Astrocyte (in vitro differentiated cells and primary cell): ENCODE measurements at regions not wholly inside any gene's neighbourhood (a gene's known extent, or its start where the extent isn't known, plus 50 kb on each side); places are given as distances from the start of the nearest gene placed in this dataset.
"Not testable (repeated sequence)": the region's sequence is repeated elsewhere in the genome, so short reads cannot be mapped to it uniquely, and the experiment has no call there.

Source experiments
- DNase-seq: peaks from one replicate; pipeline ENCODE4 v3.0.0-alpha.2; 2010; ENCODE audit warnings: low read depth
- FAIRE-seq: peaks from 2 replicates; lab custom pipeline; 2011; peaks lifted over from hg19 to GRCh38; lab: Jason Lieb, UNC
- H2AFZ ChIP-seq: 2 replicates; pipeline ENCODE4 v1.6.0; 2012; ENCODE audit warnings: low read depth, low read length, inconsistent platforms
- H3K27ac ChIP-seq: 2 replicates; pipeline ENCODE4 v1.5.1; 2011; ENCODE audit warnings: low read depth, low read length, inconsistent platforms
- H3K27me3 ChIP-seq: 2 replicates; pipeline ENCODE4 v1.6.0; 2011; ENCODE audit warnings: low read length, inconsistent platforms; ENCODE audit not compliant: insufficient read depth
- H3K36me3 ChIP-seq: 2 replicates; pipeline ENCODE4 v1.5.1; 2011; ENCODE audit warnings: low read length, inconsistent platforms; ENCODE audit not compliant: insufficient read depth
- H3K4me1 ChIP-seq: 2 replicates; pipeline ENCODE4 v1.5.1; 2011; ENCODE audit warnings: low read length, inconsistent platforms; ENCODE audit not compliant: insufficient read depth
- H3K4me2 ChIP-seq: 2 replicates; pipeline ENCODE4 v1.6.0; 2012; ENCODE audit warnings: low read length, inconsistent platforms
- H3K4me3 ChIP-seq: 2 replicates; pipeline ENCODE4 v1.5.1; 2011; ENCODE audit warnings: low read depth, mild to moderate bottlenecking, low read length, inconsistent platforms; ENCODE audit not compliant: insufficient read depth
- H3K79me2 ChIP-seq: 2 replicates; pipeline ENCODE4 v1.6.0; 2012; ENCODE audit warnings: mild to moderate bottlenecking, low read length, inconsistent platforms; ENCODE audit not compliant: insufficient read depth
- H3K9ac ChIP-seq: 2 replicates; pipeline ENCODE4 v1.6.0; 2012; ENCODE audit warnings: mild to moderate bottlenecking, low read length, inconsistent platforms
- H3K9me3 ChIP-seq: 2 replicates; pipeline ENCODE4 v1.5.1; 2012; ENCODE audit warnings: low read depth, mild to moderate bottlenecking, low read length, inconsistent platforms; ENCODE audit not compliant: insufficient read depth
- H4K20me1 ChIP-seq: 2 replicates; pipeline ENCODE4 v1.6.0; 2012; ENCODE audit warnings: low read length, inconsistent platforms; ENCODE audit not compliant: insufficient read depth
- H3K27ac Mint-ChIP-seq: one replicate; pipeline ENCODE4 v1.8.0; 2021; ENCODE audit warnings: mild to moderate bottlenecking, mixed read lengths; ENCODE audit not compliant: unreplicated experiment
- H3K27me3 Mint-ChIP-seq: one replicate; pipeline ENCODE4 v1.8.0; 2021; ENCODE audit warnings: low read depth, mixed read lengths; ENCODE audit not compliant: unreplicated experiment
- H3K36me3 Mint-ChIP-seq: one replicate; pipeline ENCODE4 v1.8.0; 2021; ENCODE audit warnings: low read depth, mixed read lengths; ENCODE audit not compliant: unreplicated experiment
- H3K4me1 Mint-ChIP-seq: one replicate; pipeline ENCODE4 v1.8.0; 2021; ENCODE audit warnings: low read depth, mixed read lengths; ENCODE audit not compliant: unreplicated experiment
- H3K4me3 Mint-ChIP-seq: one replicate; pipeline ENCODE4 v1.8.0; 2021; ENCODE audit warnings: mild to moderate bottlenecking, moderate library complexity, mixed read lengths; ENCODE audit not compliant: unreplicated experiment
- H3K9me3 Mint-ChIP-seq: one replicate; pipeline ENCODE4 v1.8.0; 2021; ENCODE audit warnings: mild to moderate bottlenecking, mixed read lengths; ENCODE audit not compliant: unreplicated experiment
- EZH2 ChIP-seq: IDR thresholded peaks from 2 replicates; pipeline ENCODE4 v1.6.1; 2012; ENCODE audit warnings: mild to moderate bottlenecking, low read length, inconsistent platforms; ENCODE audit not compliant: insufficient read depth
- TF ChIP-seq, protein P1 (sequence below): IDR thresholded peaks from 2 replicates; pipeline ENCODE4 v1.5.1; 2011; ENCODE audit warnings: low read depth, mild to moderate bottlenecking, inconsistent platforms, low read length, moderate library complexity; ENCODE audit not compliant: insufficient read depth

DNA sequence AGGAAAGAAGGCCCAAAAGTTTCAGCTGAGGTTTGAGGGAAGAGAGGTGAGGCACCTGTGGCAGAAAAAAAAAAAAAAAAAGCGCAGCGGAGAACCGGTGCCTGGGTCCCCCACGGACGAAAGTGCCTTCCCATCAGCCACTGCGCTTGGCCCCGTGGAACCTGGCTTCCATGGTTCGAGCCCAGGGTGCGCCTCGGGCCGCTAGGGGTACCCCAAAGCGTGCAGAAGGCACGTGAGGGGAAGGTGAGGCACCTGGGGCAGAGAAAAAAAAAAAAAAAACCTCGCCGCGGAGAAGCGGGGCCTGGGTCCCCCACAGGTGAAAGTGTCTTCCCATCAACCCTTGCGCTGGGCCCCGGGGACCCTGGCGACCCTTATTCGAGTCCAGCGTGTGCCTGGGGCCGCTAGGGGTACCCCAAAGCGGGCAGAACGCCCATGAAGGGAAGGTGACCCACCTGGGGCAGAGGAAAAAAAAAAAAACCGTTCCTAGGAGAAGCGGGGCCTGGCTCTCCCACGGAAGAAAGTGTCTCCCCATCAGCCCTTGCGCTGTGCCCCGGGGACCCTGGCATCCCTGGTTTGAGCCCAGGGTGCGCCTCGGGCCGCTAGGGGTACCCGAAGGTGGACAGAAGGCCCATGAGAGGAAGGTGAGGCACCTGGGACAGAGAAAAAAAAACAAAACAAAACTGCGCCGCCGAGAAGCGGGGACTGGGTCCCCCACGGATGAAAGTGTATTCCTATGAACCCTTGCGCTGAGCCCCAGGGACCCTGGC, 228.6 kb downstream of the CCDC74A start:
- FAIRE-seq = no peak
- H3K27me3 Mint-ChIP-seq = no peaks in the 10 kb centered on the region

DNA sequence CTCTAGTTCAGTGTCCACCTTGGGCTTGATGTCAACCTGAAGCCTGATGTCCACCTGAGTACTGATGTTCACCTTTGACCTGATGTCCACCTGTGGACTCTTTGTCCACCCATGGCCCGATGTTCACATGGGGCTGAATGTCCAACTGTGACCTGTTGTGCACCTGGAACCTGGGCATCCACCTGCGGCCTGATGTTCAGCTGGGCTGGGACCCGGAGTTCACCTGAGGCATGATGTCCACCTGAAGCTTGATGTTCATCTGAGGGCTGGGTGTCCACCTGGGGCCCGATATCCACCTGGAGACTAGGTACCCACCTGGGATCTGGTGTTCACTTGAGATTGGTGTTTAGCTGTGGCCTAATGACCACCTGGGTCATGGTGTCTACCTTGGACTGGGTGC, 231.3 kb downstream of the CCDC74A start:
- FAIRE-seq, H3K9me3 Mint-ChIP-seq, H3K4me3 ChIP-seq, H4K20me1 ChIP-seq, H3K4me3 Mint-ChIP-seq, H3K9me3 ChIP-seq, H3K79me2 ChIP-seq, H3K27ac Mint-ChIP-seq, H3K27me3 Mint-ChIP-seq, DNase-seq, H2AFZ ChIP-seq, H3K9ac ChIP-seq, H3K27me3 ChIP-seq, H3K36me3 ChIP-seq, H3K4me2 ChIP-seq, H3K4me1 ChIP-seq, H3K4me1 Mint-ChIP-seq, H3K27ac ChIP-seq: not testable (repeated sequence)
- peaks cover 20% of the 10 kb centered on the region for H3K36me3 Mint-ChIP-seq

More for the DNA sequence above, 228.6 kb downstream of the CCDC74A start:
- no peak for DNase-seq
- no peaks in the 10 kb centered on the region for H3K79me2 ChIP-seq
- H3K4me2 ChIP-seq = no peak overlapping the region
- TF ChIP-seq, protein P1, sequence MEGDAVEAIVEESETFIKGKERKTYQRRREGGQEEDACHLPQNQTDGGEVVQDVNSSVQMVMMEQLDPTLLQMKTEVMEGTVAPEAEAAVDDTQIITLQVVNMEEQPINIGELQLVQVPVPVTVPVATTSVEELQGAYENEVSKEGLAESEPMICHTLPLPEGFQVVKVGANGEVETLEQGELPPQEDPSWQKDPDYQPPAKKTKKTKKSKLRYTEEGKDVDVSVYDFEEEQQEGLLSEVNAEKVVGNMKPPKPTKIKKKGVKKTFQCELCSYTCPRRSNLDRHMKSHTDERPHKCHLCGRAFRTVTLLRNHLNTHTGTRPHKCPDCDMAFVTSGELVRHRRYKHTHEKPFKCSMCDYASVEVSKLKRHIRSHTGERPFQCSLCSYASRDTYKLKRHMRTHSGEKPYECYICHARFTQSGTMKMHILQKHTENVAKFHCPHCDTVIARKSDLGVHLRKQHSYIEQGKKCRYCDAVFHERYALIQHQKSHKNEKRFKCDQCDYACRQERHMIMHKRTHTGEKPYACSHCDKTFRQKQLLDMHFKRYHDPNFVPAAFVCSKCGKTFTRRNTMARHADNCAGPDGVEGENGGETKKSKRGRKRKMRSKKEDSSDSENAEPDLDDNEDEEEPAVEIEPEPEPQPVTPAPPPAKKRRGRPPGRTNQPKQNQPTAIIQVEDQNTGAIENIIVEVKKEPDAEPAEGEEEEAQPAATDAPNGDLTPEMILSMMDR = no peak
- no peak for TF ChIP-seq EZH2
- H4K20me1 ChIP-seq = no peaks in the 10 kb centered on the region
- H3K4me3 ChIP-seq = no peak overlapping the region
- H3K4me3 Mint-ChIP-seq = no peak overlapping the region
- no peaks in the 10 kb centered on the region for H3K4me1 ChIP-seq
- no peaks in the 10 kb centered on the region for H3K4me1 Mint-ChIP-seq
- no peaks in the 10 kb centered on the region for H3K36me3 ChIP-seq
- no peak overlapping the region for H2AFZ ChIP-seq
- H3K27ac Mint-ChIP-seq = no peak overlapping the region
- no peak overlapping the region for H3K9ac ChIP-seq
- H3K9me3 ChIP-seq = no peaks in the 10 kb centered on the region
- no peak overlapping the region for H3K27ac ChIP-seq
- H3K27me3 ChIP-seq = no peaks in the 10 kb centered on the region
- H3K9me3 Mint-ChIP-seq = peaks cover 7% of the 10 kb centered on the region
- H3K36me3 Mint-ChIP-seq = peaks cover 26% of the 10 kb centered on the region

DNA sequence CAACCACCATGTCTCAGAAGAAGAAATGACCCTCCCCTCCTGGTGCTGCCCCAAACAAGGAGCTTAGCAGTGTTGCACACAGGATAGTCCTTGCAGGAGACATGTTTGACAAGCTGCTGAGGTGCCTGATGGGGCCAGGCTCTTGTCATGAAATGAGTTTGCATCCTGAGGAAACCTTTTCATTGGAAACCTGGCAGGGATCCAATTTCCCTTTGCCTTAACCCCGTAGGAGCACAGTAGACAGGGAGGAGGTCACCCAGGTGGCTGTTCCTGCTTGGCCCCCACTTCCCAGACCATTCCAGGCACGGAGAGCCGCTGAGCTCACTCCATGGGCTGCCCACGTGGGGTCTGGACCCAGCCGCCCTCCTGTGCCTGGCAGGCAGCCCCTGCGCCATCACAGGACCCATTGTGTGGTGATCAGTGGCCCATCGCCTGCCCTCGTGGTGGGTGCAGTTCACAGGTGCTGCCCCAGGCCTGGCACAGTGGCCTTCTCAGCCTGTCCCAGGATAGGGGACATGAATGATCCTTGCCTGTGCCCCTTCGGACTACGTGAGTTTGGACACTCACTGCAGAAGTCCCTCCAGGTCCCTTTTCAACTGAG, 247.4 kb downstream of the CCDC74A start:
- not testable (repeated sequence) for H3K27ac ChIP-seq, H3K36me3 Mint-ChIP-seq, H3K36me3 ChIP-seq, H3K27me3 Mint-ChIP-seq, H2AFZ ChIP-seq, H3K79me2 ChIP-seq, DNase-seq, H3K4me2 ChIP-seq, H3K9ac ChIP-seq, H3K4me1 Mint-ChIP-seq, H3K4me1 ChIP-seq, H3K27ac Mint-ChIP-seq, H3K27me3 ChIP-seq, H4K20me1 ChIP-seq, H3K4me3 ChIP-seq, FAIRE-seq, H3K9me3 ChIP-seq, H3K4me3 Mint-ChIP-seq, H3K9me3 Mint-ChIP-seq

DNA sequence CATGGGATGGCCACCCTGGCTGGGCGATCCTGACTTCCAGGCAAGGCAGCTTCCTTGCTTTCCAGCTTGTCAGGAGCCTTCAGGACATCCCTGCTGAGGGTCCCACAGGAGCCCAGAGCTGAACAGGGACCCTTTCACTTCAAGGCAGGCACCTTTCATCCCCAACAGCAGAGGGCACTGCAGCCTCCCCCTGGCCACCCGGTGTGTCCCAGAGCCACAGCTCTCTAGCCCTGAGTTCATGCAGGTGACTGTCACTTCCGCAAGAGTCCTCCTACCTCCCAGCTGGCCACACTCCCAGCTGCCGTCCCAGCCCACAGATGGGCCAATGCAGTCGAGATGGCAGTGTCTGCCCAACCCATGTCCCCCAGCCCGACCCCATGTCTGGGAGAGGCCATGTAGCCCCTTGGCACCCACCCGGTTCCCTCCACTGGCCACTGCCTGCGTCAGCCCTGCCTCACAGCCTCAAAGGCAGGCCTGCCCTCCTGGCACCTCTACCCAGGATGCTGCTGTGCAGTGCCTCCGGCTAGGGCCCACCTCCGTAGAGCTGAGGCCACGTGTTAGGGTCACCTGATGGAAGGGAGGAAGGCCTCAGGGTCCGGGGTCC, 248.3 kb downstream of the CCDC74A start:
- not testable (repeated sequence) for DNase-seq, H3K36me3 ChIP-seq, H3K27ac Mint-ChIP-seq, H3K4me2 ChIP-seq, H3K36me3 Mint-ChIP-seq, H3K4me1 Mint-ChIP-seq, H3K27me3 ChIP-seq, H3K79me2 ChIP-seq, H3K9ac ChIP-seq, H3K27me3 Mint-ChIP-seq, H3K27ac ChIP-seq, H3K9me3 Mint-ChIP-seq, H2AFZ ChIP-seq, H3K4me3 Mint-ChIP-seq, H3K4me1 ChIP-seq, H3K4me3 ChIP-seq, FAIRE-seq, H4K20me1 ChIP-seq, H3K9me3 ChIP-seq

DNA sequence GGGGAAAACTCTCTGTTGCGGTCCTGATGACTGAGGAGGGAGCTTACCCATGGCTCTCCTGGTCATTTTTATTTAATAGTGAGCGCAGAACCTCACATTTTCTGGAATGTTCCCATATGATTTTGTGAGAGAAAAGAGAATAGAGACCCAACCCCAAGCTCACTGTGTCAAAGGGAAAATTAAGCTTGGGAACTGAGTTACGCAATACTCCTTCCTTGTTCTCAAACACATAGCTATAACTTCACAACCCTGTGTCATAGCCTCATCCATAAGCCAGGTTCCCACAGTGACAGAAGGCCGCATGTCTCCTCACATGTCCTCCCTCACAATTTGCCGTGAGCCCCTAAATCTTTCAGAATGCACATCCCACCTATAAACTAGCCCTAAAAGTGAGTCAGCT, 252.8 kb downstream of the CCDC74A start:
- H3K9ac ChIP-seq, H2AFZ ChIP-seq, H3K36me3 Mint-ChIP-seq, H3K4me1 Mint-ChIP-seq, DNase-seq, H3K4me2 ChIP-seq, FAIRE-seq, H3K9me3 ChIP-seq, H3K36me3 ChIP-seq, H3K27me3 ChIP-seq, H3K4me3 Mint-ChIP-seq, H4K20me1 ChIP-seq, H3K79me2 ChIP-seq, H3K27ac Mint-ChIP-seq, H3K27me3 Mint-ChIP-seq, H3K4me1 ChIP-seq, H3K9me3 Mint-ChIP-seq, H3K27ac ChIP-seq, H3K4me3 ChIP-seq: not testable (repeated sequence)
